ENCODE measurements at regions not wholly inside any gene's neighbourhood (a gene's known extent, or its start where the extent isn't known, plus 50 kb on each side); places are given as distances from the start of the nearest gene placed in this dataset.

DNA sequence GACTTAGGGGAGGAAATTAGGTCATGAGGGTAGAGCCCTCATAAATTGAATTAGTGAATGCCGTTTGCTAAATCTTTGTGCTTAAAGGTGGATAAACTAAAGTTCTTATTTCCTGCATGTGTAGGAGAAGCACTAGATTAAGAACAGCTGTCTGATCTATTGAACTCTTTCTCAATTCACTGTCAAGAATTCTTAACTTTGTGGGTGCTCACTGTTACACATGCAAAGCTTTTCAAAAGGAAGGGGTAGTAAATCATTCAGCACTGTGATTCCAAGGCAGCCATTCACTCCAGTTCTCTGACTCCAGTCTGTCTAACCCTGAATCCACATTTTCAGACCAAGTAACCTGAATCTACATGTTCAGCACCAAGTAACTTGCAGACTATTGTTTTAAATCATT is 1520.1 kb downstream of the PCDH18 start:
- no peak for TF ChIP-seq EZH2 (IDR thresholded peaks at IDR 0.05; ENCODE audit: borderline replicate concordance, insufficient read depth, low read depth, low read length, poor library complexity, severe bottlenecking)
- TF ChIP-seq, protein P1, sequence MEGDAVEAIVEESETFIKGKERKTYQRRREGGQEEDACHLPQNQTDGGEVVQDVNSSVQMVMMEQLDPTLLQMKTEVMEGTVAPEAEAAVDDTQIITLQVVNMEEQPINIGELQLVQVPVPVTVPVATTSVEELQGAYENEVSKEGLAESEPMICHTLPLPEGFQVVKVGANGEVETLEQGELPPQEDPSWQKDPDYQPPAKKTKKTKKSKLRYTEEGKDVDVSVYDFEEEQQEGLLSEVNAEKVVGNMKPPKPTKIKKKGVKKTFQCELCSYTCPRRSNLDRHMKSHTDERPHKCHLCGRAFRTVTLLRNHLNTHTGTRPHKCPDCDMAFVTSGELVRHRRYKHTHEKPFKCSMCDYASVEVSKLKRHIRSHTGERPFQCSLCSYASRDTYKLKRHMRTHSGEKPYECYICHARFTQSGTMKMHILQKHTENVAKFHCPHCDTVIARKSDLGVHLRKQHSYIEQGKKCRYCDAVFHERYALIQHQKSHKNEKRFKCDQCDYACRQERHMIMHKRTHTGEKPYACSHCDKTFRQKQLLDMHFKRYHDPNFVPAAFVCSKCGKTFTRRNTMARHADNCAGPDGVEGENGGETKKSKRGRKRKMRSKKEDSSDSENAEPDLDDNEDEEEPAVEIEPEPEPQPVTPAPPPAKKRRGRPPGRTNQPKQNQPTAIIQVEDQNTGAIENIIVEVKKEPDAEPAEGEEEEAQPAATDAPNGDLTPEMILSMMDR (IDR thresholded peaks at IDR 0.05), result no peak
